ENCODE measurements at regions not wholly inside any gene's neighbourhood (a gene's known extent, or its start where the extent isn't known, plus 50 kb on each side); places are given as distances from the start of the nearest gene placed in this dataset.
"Not testable (repeated sequence)": the region's sequence is repeated elsewhere in the genome, so short reads cannot be mapped to it uniquely, and the experiment has no call there.

GRCh38 chr3:194949592-194949991, 263.9 kb downstream of the FAM43A start:
- TF ChIP-seq CTCF (IDR thresholded peaks at IDR 0.05), result no peak
- no peak for TF ChIP-seq POLR2A (IDR thresholded peaks at IDR 0.05)
- H3K27ac ChIP-seq, result no peak overlapping the region
- peaks cover 0 to 7% of the 10 kb centered on the region in 2 donors for H3K4me1 ChIP-seq
- WGBS, 2 donors, result 75 to 79% methylated on average over 3 of the region's 3 CpGs
- no peaks in the 10 kb centered on the region for H3K27me3 ChIP-seq
- H3K9me3 ChIP-seq, result no peaks in the 10 kb centered on the region
- no peaks in the 10 kb centered on the region for H3K36me3 ChIP-seq
- no peak for DNase-seq
- no peak overlapping the region for H3K4me3 ChIP-seq (replicated peaks in 1 of 3)
- intact Hi-C loops (cut with DNase I), result no loop called here

GRCh38 chr3:194950906-194951628, 265.4 kb downstream of the FAM43A start:
- WGBS, 2 donors, result 71 to 79% methylated on average over 18 of the region's 18 CpGs
- no peaks in the 10 kb centered on the region for H3K36me3 ChIP-seq
- intact Hi-C loops (cut with DNase I), result no loop called here
- H3K27me3 ChIP-seq, result no peaks in the 10 kb centered on the region
- peaks cover 0 to 7% of the 10 kb centered on the region in 2 donors for H3K4me1 ChIP-seq
- no peak overlapping the region for H3K4me3 ChIP-seq (replicated peaks in 1 of 3)
- TF ChIP-seq CTCF (IDR thresholded peaks at IDR 0.05) (no peak), POLR2A (IDR thresholded peaks at IDR 0.05) (no peak)
- H3K9me3 ChIP-seq, result no peaks in the 10 kb centered on the region
- H3K27ac ChIP-seq, result no peak overlapping the region
- no peak for DNase-seq

GRCh38 chr3:194951629-194951920, 265.9 kb downstream of the FAM43A start:
- WGBS, 2 donors, result 88 to 94% methylated on average over 9 of the region's 9 CpGs
- DNase-seq; H3K27ac ChIP-seq; H3K27me3 ChIP-seq; H3K4me3 ChIP-seq (replicated peaks in 1 of 3); H3K9me3 ChIP-seq; intact Hi-C loops (cut with DNase I); H3K36me3 ChIP-seq; H3K4me1 ChIP-seq: not testable (repeated sequence)

GRCh38 chr3:194951931-194952582, 266.4 kb downstream of the FAM43A start:
- Histone ChIP-seq H3K4me1 (peaks cover 0 to 7% of the 10 kb centered on the region in 2 donors), H3K27ac (no peak overlapping the region), H3K27me3 (no peaks in the 10 kb centered on the region), H3K9me3 (no peaks in the 10 kb centered on the region), H3K4me3 (replicated peaks in 1 of 3) (no peak overlapping the region), H3K36me3 (no peaks in the 10 kb centered on the region)
- no peak for DNase-seq
- intact Hi-C loops (cut with DNase I), result no loop called here
- TF ChIP-seq POLR2A (IDR thresholded peaks at IDR 0.05), result no peak
- no peak for TF ChIP-seq CTCF (IDR thresholded peaks at IDR 0.05)
- WGBS, 2 donors, result 64 to 79% methylated on average over 6 of the region's 6 CpGs

- H3K36me3 ChIP-seq, result no peaks in the 10 kb centered on the region
- TF ChIP-seq CTCF (IDR thresholded peaks at IDR 0.05) (no peak), POLR2A (IDR thresholded peaks at IDR 0.05) (no peak)
- intact Hi-C loops (cut with DNase I), result no loop called here
- no peak overlapping the region for H3K4me3 ChIP-seq (replicated peaks in 1 of 3)
- H3K4me1 ChIP-seq, result peaks cover 0 to 7% of the 10 kb centered on the region in 2 donors
- no peaks in the 10 kb centered on the region for H3K27me3 ChIP-seq
- WGBS, 2 donors, result 46 to 77% methylated on average over 6 of the region's 6 CpGs
- DNase-seq, result no peak
- H3K27ac ChIP-seq, result no peak overlapping the region
- H3K9me3 ChIP-seq, result no peaks in the 10 kb centered on the region
These were observed 267.2 kb downstream of the FAM43A start for GRCh38 chr3:194952841-194953241.

Measured in thyroid gland (tissue), 4 donors.